ENCODE measurements at regions not wholly inside any gene's neighbourhood (a gene's known extent, or its start where the extent isn't known, plus 50 kb on each side); places are given as distances from the start of the nearest gene placed in this dataset.

DNA sequence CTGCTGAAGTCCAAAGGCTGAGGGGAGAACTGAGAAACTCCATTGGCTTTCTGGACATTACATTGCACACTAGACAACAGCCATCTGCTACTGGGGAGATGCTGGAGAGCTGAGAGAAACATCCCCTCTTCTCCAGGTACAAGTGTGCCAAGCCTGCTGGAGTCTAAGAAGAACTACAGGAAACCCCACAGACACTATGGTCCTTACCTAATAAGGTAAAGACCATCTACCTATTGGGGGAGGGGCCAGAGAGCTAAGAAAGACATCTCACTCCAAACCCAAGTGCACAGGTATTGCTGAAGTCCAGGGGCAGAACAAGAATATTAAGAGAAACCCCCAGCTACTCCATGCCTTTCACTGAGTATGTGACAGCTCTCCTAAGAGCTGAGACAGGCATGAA is 338.7 kb upstream of the NCKAP5 start:
- H3K27me3 Mint-ChIP-seq = no peaks in the 10 kb centered on the region
- ATAC-seq (ENCODE audit: low read depth) = no peak
- peaks cover 5% of the 10 kb centered on the region for H3K9me3 Mint-ChIP-seq
- H3K27ac Mint-ChIP-seq = no peak overlapping the region
- no peak for DNase-seq (ENCODE audit: low spot score in 2 of 2)
- no peak overlapping the region for H3K4me3 Mint-ChIP-seq
- peaks cover 5% of the 10 kb centered on the region for H3K36me3 Mint-ChIP-seq
- no peaks in the 10 kb centered on the region for H3K4me1 Mint-ChIP-seq

DNA sequence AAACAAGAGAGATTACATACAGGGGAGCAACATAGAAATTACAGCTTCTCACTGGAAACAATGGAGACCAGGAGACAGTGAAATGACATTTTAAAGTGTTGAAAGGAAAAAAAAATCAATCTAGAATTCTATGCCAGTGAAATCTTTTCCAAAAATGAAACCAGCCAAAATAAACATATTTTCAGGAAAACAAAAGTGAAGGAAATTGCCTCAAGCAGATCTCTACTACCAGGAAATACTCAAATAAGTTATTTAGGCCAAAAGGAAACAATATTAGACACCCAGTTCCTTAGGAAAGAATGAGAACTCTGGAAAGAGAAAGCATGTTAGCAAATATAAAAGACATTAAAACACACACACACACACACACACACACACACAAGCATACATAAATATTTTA is 339.9 kb upstream of the NCKAP5 start:
- no peak for DNase-seq (ENCODE audit: low spot score in 2 of 2)
- ATAC-seq (ENCODE audit: low read depth) = no peak
- H3K27ac Mint-ChIP-seq = no peak overlapping the region
- no peaks in the 10 kb centered on the region for H3K4me1 Mint-ChIP-seq
- no peak overlapping the region for H3K4me3 Mint-ChIP-seq
- no peaks in the 10 kb centered on the region for H3K27me3 Mint-ChIP-seq
- peaks cover 5% of the 10 kb centered on the region for H3K9me3 Mint-ChIP-seq
- peaks cover 5% of the 10 kb centered on the region for H3K36me3 Mint-ChIP-seq

DNA sequence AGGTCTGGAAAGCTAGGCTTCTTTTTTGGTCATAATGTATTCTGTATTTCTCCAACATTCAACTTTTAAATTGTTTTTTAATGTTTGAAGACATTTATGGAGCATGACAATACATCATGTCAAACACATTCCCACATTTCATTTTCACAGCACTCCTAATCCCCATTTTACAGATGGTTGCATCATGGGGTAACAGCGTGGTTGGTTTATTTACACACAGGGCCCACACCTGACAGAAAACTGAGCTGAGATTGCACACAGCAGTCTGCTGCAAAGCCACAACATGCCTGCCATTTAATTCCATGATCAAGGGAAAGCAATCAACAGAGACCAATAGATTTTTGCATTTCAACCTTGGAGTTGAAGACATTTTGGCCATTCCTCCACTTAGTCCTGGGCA is 335.7 kb upstream of the MGAT5 start:
- no peak overlapping the region for H3K27ac Mint-ChIP-seq
- H3K4me3 Mint-ChIP-seq = no peak overlapping the region
- no peak for ATAC-seq (ENCODE audit: low read depth)
- H3K9me3 Mint-ChIP-seq = peaks cover 1% of the 10 kb centered on the region
- peaks cover 4% of the 10 kb centered on the region for H3K36me3 Mint-ChIP-seq
- H3K4me1 Mint-ChIP-seq = peaks cover 3% of the 10 kb centered on the region
- no peaks in the 10 kb centered on the region for H3K27me3 Mint-ChIP-seq
- DNase-seq (ENCODE audit: low spot score in 2 of 2) = no peak

DNA sequence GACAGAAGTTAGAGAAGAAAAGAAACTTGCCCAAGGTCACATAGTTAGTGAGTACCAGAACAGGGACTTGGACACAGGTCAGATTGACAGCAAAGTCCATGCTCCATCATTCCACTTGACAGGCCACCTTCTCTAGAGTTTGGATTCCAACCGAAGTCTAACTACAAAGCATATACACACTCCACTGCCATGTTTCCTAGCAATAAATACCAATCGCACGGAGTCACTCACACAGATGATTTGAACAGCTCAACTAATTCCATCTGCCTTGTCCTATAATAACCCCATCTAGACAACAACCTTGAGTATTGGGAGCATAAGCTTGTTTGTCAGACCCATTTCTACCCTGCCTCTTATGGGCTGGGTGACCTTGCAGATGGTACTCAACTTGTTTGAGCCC is 334.6 kb upstream of the MGAT5 start:
- H3K9me3 Mint-ChIP-seq = peaks cover 1% of the 10 kb centered on the region
- peaks cover 4% of the 10 kb centered on the region for H3K36me3 Mint-ChIP-seq
- H3K4me1 Mint-ChIP-seq = peaks cover 3% of the 10 kb centered on the region
- DNase-seq (ENCODE audit: low spot score in 2 of 2) (no peak), ATAC-seq (ENCODE audit: low read depth) (no peak)
- no peak overlapping the region for H3K4me3 Mint-ChIP-seq
- H3K27me3 Mint-ChIP-seq = no peaks in the 10 kb centered on the region
- no peak overlapping the region for H3K27ac Mint-ChIP-seq

DNA sequence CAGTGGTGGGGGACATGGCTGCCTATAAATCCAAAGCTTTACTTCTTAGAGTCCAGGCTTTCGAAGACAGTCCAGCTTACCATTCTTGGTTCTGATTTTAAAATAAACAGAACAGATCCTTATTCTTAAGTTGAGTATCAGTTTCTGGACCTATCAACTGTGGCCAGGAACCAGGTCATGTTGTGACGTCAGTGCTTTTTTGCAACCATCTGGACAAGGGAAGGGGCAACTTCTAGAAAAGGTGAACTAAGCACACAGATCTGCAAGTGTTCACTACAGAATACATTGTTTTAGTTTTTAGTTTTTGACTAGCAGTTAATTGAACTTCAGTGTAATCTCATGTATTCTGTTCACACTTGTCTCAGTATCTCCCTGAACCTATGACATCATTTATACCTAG is 326.0 kb upstream of the MGAT5 start:
- H3K4me1 Mint-ChIP-seq = no peaks in the 10 kb centered on the region
- no peak for ATAC-seq (ENCODE audit: low read depth)
- peaks cover 2% of the 10 kb centered on the region for H3K36me3 Mint-ChIP-seq
- no peak overlapping the region for H3K4me3 Mint-ChIP-seq
- H3K27ac Mint-ChIP-seq = no peak overlapping the region
- DNase-seq (ENCODE audit: low spot score in 2 of 2) = no peak
- H3K27me3 Mint-ChIP-seq = no peaks in the 10 kb centered on the region
- peaks cover 3% of the 10 kb centered on the region for H3K9me3 Mint-ChIP-seq

DNA sequence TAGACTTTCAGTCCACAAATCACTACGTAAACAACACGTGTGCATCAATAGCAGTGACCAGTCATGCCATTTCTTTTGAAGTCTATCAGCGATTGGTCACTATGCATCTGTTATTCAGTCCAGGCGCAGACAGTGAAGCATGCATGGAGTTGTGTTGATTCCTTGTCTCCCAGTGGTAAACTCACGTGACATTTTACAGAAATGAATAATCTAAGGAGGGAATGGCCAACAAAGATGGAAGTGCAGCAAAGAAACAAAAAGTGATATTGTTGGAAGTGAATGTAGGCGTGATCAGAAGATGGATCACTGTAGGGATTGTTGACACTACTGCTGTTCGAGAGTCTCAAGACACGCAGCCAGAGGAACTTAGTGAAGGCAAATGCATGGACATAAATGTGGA is 317.8 kb upstream of the MGAT5 start:
- DNase-seq (ENCODE audit: low spot score in 2 of 2) (no peak), ATAC-seq (ENCODE audit: low read depth) (no peak)
- Mint-ChIP-seq H3K27me3 (no peaks in the 10 kb centered on the region), H3K4me3 (no peak overlapping the region), H3K4me1 (no peaks in the 10 kb centered on the region), H3K27ac (no peak overlapping the region), H3K9me3 (peaks cover 6% of the 10 kb centered on the region), H3K36me3 (peaks cover 2% of the 10 kb centered on the region)

DNA sequence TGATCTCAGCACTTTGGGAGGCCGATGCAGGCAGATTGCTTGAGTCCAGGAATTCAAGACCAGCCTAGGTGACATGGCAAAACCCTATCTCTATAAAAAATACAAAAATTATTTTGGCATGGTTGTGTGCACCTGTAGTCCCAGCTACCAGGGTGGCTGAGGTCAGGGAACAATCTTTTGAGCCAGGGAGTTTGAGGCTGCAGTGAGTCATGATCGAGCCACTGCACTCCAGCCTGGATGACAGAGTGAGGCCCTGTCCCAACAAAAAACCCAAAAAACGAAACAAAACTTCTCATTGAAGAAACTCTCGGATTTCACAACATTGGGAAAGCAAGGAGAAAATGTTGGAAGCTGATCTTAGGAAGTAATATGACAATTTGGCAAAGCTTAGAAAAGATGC is 317.3 kb upstream of the MGAT5 start:
- no peak for DNase-seq (ENCODE audit: low spot score in 2 of 2)
- Mint-ChIP-seq H3K4me3 (no peak overlapping the region), H3K4me1 (no peaks in the 10 kb centered on the region), H3K36me3 (peaks cover 2% of the 10 kb centered on the region), H3K9me3 (peaks cover 3% of the 10 kb centered on the region), H3K27ac (no peak overlapping the region), H3K27me3 (no peaks in the 10 kb centered on the region)
- no peak for ATAC-seq (ENCODE audit: low read depth)

DNA sequence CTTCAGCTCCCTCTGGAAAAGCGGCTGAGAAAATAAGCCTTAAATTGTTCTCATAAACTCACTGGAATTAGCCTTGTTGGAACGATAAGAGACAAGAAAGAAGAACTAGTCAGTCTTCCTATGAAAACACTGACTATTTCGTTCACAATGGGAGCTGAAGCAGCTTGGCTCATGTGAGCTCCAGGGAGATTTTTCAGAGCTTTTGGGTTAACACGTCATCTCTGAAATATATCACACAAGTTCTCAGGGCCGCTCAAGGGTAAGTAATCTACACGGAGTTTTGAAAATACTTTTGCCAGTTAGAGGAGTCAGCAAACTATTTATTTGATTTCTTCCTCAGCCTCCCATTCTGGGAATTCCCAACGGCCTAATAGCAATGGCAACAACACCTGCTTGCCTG is 316.2 kb upstream of the MGAT5 start:
- peaks cover 2% of the 10 kb centered on the region for H3K4me1 Mint-ChIP-seq
- H3K4me3 Mint-ChIP-seq = no peak overlapping the region
- no peak for DNase-seq (ENCODE audit: low spot score in 2 of 2)
- ATAC-seq (ENCODE audit: low read depth) = no peak
- H3K27me3 Mint-ChIP-seq = no peaks in the 10 kb centered on the region
- no peak overlapping the region for H3K27ac Mint-ChIP-seq
- peaks cover 2% of the 10 kb centered on the region for H3K36me3 Mint-ChIP-seq
- peaks cover 3% of the 10 kb centered on the region for H3K9me3 Mint-ChIP-seq

DNA sequence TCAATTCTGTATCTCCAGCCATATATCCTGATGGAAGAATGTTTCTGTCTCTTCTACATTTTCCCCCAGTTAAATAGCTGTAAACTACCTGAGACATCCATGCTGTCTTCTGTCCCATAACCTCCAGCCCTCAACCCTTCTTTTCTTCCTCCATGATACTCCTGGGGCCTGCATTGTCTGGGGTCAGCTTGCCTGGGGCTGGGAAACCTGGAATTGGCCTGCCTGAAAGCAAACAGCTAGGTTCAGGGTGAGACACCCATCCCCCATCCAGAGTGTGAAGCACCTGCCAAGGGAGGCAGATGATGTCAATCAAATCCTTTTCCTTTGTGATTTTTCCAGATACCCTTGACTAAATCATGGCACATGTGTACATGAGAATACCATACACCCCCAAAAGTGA is 313.7 kb upstream of the MGAT5 start:
- no peak for DNase-seq (ENCODE audit: low spot score in 2 of 2)
- H3K36me3 Mint-ChIP-seq = peaks cover 2% of the 10 kb centered on the region
- no peak overlapping the region for H3K27ac Mint-ChIP-seq
- H3K9me3 Mint-ChIP-seq = no peaks in the 10 kb centered on the region
- H3K4me3 Mint-ChIP-seq = no peak overlapping the region
- peaks cover 9% of the 10 kb centered on the region for H3K4me1 Mint-ChIP-seq
- no peak for ATAC-seq (ENCODE audit: low read depth)
- H3K27me3 Mint-ChIP-seq = no peaks in the 10 kb centered on the region

DNA sequence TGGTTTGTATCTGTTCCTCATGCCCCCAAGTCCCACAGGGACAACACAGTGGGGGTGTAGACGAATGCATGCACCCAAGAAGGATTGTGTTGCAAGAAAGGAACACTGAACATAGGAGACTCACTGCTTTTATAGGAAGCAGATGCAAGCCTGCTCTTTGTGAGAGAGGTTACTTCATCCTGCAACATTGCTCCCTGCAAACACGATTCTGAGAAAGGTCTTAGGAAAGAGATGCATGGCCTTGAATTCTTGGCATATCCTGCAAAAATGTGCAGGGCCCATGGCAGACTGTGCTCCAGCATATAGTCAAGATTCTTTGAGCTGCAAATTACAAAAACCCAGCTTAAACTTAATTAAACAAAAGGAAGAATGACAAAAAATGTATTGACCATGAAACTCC is 312.2 kb upstream of the MGAT5 start:
- Mint-ChIP-seq H3K27me3 (no peaks in the 10 kb centered on the region), H3K36me3 (peaks cover 2% of the 10 kb centered on the region), H3K27ac (no peak overlapping the region), H3K4me1 (peaks cover 10% of the 10 kb centered on the region), H3K4me3 (no peak overlapping the region), H3K9me3 (no peaks in the 10 kb centered on the region)
- ATAC-seq (ENCODE audit: low read depth) = no peak
- no peak for DNase-seq (ENCODE audit: low spot score in 2 of 2)

DNA sequence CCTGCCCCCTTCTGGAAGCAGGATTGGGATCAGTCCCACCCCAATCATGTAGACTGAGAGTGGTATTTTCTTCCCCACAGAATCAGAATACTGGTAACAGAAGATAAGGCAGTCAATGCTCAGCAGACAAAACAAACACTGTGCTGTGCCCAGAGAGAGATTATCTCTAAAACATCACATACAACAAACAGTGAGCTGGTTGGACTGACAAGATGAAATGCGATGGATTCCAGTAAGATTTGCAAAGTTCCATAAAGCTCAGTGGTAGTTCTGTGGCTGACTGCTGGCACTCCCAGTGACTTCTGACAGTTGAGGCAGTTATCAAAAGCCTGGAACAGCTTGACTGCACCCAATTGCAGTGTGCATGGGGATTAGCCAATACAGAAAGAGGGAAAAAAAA is 311.5 kb upstream of the MGAT5 start:
- DNase-seq (ENCODE audit: low spot score in 2 of 2) (no peak), ATAC-seq (ENCODE audit: low read depth) (no peak)
- Mint-ChIP-seq H3K4me1 (peaks cover 10% of the 10 kb centered on the region), H3K36me3 (peaks cover 2% of the 10 kb centered on the region), H3K9me3 (no peaks in the 10 kb centered on the region), H3K27me3 (no peaks in the 10 kb centered on the region), H3K4me3 (no peak overlapping the region), H3K27ac (no peak overlapping the region)

DNA sequence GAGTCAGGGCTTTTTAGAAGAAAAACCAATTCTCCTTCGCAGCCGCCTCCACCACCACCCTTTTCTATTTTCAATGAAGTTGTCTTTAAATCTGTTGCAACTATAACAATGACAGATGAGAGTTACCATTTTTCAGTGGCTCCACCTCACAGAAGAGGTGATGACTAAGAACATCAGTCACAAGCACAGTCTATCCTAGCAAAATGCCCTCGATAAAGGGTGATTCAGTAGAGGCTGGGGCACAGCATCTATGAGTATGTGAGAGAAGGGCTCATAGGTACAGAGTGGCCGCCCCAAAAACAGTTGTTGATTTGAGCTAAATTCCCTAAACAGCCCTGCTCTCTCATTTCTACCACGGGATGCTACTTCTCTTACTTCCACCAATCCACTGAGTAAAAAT is 310.8 kb upstream of the MGAT5 start:
- Mint-ChIP-seq H3K4me3 (no peak overlapping the region), H3K27ac (no peak overlapping the region), H3K36me3 (peaks cover 2% of the 10 kb centered on the region), H3K27me3 (no peaks in the 10 kb centered on the region), H3K4me1 (peaks cover 10% of the 10 kb centered on the region), H3K9me3 (no peaks in the 10 kb centered on the region)
- DNase-seq (ENCODE audit: low spot score in 2 of 2) (no peak), ATAC-seq (ENCODE audit: low read depth) (no peak)

DNA sequence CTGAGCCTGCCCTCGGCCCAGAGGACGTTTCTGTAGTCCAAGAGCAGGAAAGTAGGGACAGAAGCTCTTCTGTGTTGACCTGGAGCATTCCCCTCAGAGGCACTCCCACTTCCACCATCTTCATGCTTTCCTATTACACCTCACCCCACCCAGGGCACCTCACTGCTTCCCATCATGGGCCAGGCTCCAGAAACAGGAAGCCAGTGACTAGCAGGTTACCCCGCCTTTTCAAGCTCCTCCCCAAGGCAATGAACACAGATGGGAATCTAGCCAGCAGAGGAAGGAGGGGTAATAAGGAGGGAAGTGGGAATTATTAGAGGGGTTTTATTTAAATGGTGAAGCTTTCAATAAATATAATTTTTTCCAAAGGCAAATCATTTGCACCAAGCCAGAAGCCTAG is 308.8 kb upstream of the MGAT5 start:
- Mint-ChIP-seq H3K27me3 (no peaks in the 10 kb centered on the region), H3K4me1 (peaks cover 14% of the 10 kb centered on the region), H3K36me3 (no peaks in the 10 kb centered on the region), H3K27ac (no peak overlapping the region), H3K9me3 (no peaks in the 10 kb centered on the region), H3K4me3 (no peak overlapping the region)
- no peak for ATAC-seq (ENCODE audit: low read depth)
- DNase-seq (ENCODE audit: low spot score in 2 of 2) = no peak

DNA sequence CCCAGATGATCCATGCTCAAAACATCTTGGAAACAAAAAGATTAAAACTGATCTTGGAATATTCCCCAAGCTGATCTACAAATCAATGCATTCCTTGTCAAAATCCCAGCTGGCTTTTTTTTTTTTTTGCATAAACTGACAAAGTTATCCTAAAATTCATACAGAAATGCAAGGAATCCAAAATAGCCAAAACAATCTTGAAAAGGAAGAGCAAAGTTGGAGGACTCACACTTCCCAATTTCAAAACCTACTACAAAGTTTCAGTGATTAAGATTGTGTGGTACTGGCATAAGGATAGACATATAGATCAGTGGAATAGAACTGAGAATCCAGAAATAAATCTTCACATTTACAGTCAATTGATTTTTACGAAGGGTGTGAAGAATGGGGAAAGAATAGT is 306.8 kb upstream of the MGAT5 start:
- Mint-ChIP-seq H3K36me3 (no peaks in the 10 kb centered on the region), H3K9me3 (peaks cover 4% of the 10 kb centered on the region), H3K4me1 (peaks cover 31% of the 10 kb centered on the region), H3K27me3 (no peaks in the 10 kb centered on the region), H3K27ac (no peak overlapping the region), H3K4me3 (no peak overlapping the region)
- no peak for ATAC-seq (ENCODE audit: low read depth)
- DNase-seq (ENCODE audit: low spot score in 2 of 2) = no peak

DNA sequence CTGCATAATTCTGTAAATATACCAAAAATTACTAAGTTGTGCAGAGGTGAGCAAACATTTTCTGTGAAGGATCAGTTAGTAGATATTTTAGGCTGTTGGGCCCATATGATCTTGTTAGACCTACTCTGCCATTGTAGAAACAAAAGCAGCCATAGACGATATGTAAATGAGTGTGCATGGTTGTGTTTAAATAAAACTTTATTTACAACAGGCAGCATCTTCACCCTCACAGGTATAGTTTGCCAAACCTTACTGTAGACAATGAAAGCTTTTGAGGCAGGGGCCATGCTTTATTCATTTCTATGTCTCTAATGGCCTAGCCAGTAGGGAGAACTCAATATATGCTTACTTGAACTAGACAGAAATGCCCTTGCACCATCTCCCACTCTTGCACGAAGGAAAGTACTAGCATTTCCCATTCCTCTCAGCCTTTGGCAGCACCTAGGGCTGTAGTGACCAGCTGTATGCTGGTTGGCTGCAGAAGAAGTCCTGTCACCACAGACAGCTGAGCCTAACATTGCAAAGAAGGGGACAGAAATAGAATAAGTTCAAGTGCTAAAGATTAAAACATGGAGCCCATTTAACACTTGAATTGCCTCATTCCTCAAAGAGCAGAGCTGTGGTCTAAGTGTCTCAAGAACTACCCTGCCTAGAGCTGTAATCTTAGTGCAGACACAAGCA is 305.1 kb upstream of the MGAT5 start:
- ATAC-seq (ENCODE audit: low read depth) (no peak), DNase-seq (ENCODE audit: low spot score in 2 of 2) (no peak)
- no peak overlapping the region for H3K27ac Mint-ChIP-seq
- H3K4me1 Mint-ChIP-seq = peaks cover 44% of the 10 kb centered on the region
- H3K36me3 Mint-ChIP-seq = no peaks in the 10 kb centered on the region
- H3K27me3 Mint-ChIP-seq = no peaks in the 10 kb centered on the region
- H3K4me3 Mint-ChIP-seq = no peak overlapping the region
- peaks cover 4% of the 10 kb centered on the region for H3K9me3 Mint-ChIP-seq
